Subcutaneous abdominal adipose tissue (tissue), 5 donors: ENCODE measurements at regions not wholly inside any gene's neighbourhood (a gene's known extent, or its start where the extent isn't known, plus 50 kb on each side); places are given as distances from the start of the nearest gene placed in this dataset.

ENCODE experiments used
- H3K27ac ChIP-seq: one replicate; pipeline ENCODE4 v1.7.0; 2013; ENCODE audit warnings: low read depth, mild to moderate bottlenecking, inconsistent platforms, low read length, moderate library complexity
- H3K27me3 ChIP-seq, 5 donors: one replicate each; pipeline ENCODE4 v1.7.0; 2013; ENCODE audit warnings: low read length in 5 of 5, inconsistent platforms in 1 of 5; ENCODE audit not compliant: control insufficient read depth in 5 of 5, insufficient read depth in 4 of 5
- H3K36me3 ChIP-seq, 5 donors: one replicate each; pipeline ENCODE4 v1.7.0; 2013; ENCODE audit warnings: low read length in 5 of 5; ENCODE audit not compliant: control insufficient read depth in 5 of 5, insufficient read depth in 5 of 5
- H3K4me1 ChIP-seq, 5 donors: one replicate each; pipeline ENCODE4 v1.7.0; 2013; ENCODE audit warnings: low read length in 5 of 5, mild to moderate bottlenecking in 3 of 5, moderate library complexity in 1 of 5; ENCODE audit not compliant: control insufficient read depth in 5 of 5, insufficient read depth in 5 of 5
- H3K4me3 ChIP-seq, 5 donors: one replicate each; pipeline ENCODE4 v1.7.0; 2013; ENCODE audit warnings: low read length in 5 of 5, low read depth in 1 of 5
- H3K9ac ChIP-seq, 5 donors: one replicate each; pipeline ENCODE4 v1.7.0; 2013; ENCODE audit warnings: low read length in 5 of 5, mild to moderate bottlenecking in 4 of 5, moderate library complexity in 3 of 5
- H3K9me3 ChIP-seq, 5 donors: one replicate each; pipeline ENCODE4 v1.7.0; 2013; ENCODE audit warnings: low read length in 5 of 5; ENCODE audit not compliant: control insufficient read depth in 5 of 5
- donor health status: healthy.
- donor health status: healthy.
- donor health status: healthy.
- donor health status: healthy.
- donor health status: healthy.

DNA sequence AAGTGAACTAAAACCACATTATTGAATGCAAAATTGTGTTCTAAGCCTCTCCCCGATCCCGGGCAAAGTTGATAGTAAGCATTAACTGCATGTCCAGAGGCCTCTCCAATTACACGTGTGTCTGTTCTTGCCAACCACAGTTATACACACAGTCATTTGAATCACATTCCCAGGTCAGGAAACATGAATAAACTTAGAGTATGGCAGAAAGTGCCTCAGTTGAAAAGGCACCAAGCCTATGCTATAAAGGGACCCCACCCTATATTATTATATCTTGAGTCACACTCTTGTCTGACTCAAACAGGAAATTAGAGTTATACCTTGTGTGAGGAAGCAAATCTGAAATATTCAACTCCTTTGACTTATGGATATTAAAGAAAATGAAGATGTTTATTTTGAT, 128.3 kb upstream of the STXBP6 start:
- Histone ChIP-seq H3K27ac (no peak overlapping the region), H3K9me3 (peaks cover 0 to 5% (median 0%) of the 10 kb centered on the region in 5 donors), H3K27me3 (no peaks in the 10 kb centered on the region), H3K4me3 (no peak overlapping the region), H3K9ac (no peak overlapping the region), H3K4me1 (peaks cover 0 to 10% (median 6%) of the 10 kb centered on the region in 5 donors), H3K36me3 (no peaks in the 10 kb centered on the region)

GRCh38 chr14:25150934-25151790, 101.2 kb upstream of the STXBP6 start:
- H3K4me1 ChIP-seq, result peaks cover 0 to 4% (median 0%) of the 10 kb centered on the region in 5 donors
- H3K9me3 ChIP-seq, result no peaks in the 10 kb centered on the region
- no peaks in the 10 kb centered on the region for H3K36me3 ChIP-seq
- H3K27ac ChIP-seq, result no peak overlapping the region
- H3K27me3 ChIP-seq, result no peaks in the 10 kb centered on the region
- H3K9ac ChIP-seq, result no peak overlapping the region
- no peak overlapping the region for H3K4me3 ChIP-seq

GRCh38 chr14:25150401-25150800, 100.5 kb upstream of the STXBP6 start:
- Histone ChIP-seq H3K27me3 (no peaks in the 10 kb centered on the region), H3K9me3 (no peaks in the 10 kb centered on the region), H3K36me3 (no peaks in the 10 kb centered on the region), H3K4me1 (peaks cover 0 to 4% (median 0%) of the 10 kb centered on the region in 5 donors), H3K27ac (no peak overlapping the region), H3K9ac (no peak overlapping the region), H3K4me3 (no peak overlapping the region)

GRCh38 chr14:25140411-25140810, 90.5 kb upstream of the STXBP6 start:
- Histone ChIP-seq H3K9ac (no peak overlapping the region), H3K27me3 (peaks cover 0 to 6% (median 2%) of the 10 kb centered on the region in 5 donors), H3K27ac (no peak overlapping the region), H3K4me3 (no peak overlapping the region), H3K36me3 (no peaks in the 10 kb centered on the region), H3K4me1 (no peaks in the 10 kb centered on the region), H3K9me3 (no peaks in the 10 kb centered on the region)

DNA sequence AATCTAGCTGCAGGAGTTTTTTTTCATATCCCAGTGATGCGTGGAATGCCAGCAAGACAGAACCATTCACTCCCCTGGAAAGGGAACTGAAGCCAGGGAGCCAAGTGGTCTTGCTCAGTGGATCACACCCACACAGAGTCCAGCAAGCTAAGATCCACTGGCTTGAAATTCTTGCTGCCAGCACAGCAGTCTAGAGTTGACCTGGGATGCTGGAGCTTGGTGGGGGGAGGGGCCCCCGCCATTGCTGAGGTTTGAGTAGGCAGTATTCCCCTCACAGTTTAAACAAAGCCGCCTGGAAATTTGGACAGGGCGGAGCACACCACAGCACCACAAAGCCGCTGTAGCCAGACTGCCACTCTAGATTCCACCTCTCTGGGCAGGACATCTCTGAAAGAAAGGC, 86.9 kb upstream of the STXBP6 start:
- Histone ChIP-seq H3K27me3 (peaks cover 0 to 22% (median 11%) of the 10 kb centered on the region in 5 donors), H3K4me1 (peaks cover 0 to 6% (median 4%) of the 10 kb centered on the region in 5 donors), H3K9me3 (no peaks in the 10 kb centered on the region)

GRCh38 chr14:25134184-25134583, 84.2 kb upstream of the STXBP6 start:
- H3K36me3 ChIP-seq, result no peaks in the 10 kb centered on the region
- H3K27me3 ChIP-seq, result peaks cover 3 to 22% (median 11%) of the 10 kb centered on the region in 5 donors
- no peak overlapping the region for H3K4me3 ChIP-seq
- no peaks in the 10 kb centered on the region for H3K9me3 ChIP-seq
- no peak overlapping the region for H3K9ac ChIP-seq
- H3K27ac ChIP-seq, result no peak overlapping the region
- H3K4me1 ChIP-seq, result peaks cover 0 to 6% (median 4%) of the 10 kb centered on the region in 5 donors

More for the DNA sequence above, 86.9 kb upstream of the STXBP6 start:
- Histone ChIP-seq H3K4me3 (no peak overlapping the region), H3K27ac (no peak overlapping the region), H3K9ac (no peak overlapping the region), H3K36me3 (no peaks in the 10 kb centered on the region)

DNA sequence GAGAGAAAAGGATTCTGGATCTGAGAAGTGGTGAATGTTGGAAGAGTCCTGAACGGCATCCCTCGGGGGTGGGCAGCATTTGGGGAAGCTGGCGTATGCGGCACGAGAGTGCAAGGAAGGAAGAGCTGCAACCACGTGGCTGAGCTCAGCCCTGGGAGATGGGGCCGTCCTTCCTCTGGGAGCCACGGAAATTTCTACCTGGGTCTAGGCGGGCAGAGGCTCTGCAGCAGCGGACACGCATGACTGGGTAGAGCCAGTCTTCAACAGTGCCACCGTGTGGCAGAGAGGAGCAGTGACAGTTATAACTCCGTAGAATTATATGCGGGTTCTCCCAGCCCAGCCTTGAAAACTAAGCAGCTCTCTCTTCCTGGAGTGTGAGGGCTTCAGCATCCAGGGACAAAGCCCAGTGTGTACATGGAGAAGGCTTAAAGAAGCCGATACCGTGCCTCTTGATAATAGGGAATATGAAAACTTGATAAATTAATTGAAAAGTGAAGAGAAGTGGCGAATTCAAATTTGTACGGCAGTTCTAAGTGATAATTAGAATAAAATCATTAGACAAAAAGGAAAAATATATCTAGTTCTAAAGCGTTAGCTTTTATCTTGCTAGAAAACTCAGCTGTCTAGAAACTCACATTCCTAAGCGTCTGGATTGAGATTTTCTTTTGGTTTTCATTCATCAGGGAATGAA, 82.9 kb upstream of the STXBP6 start:
- Histone ChIP-seq H3K4me1 (peaks cover 0 to 6% (median 4%) of the 10 kb centered on the region in 5 donors), H3K4me3 (peak overlapping the region in 3 of 5 donors; percentile 32 to 36 (median 33)), H3K36me3 (no peaks in the 10 kb centered on the region), H3K27me3 (peaks cover 3 to 22% (median 11%) of the 10 kb centered on the region in 5 donors), H3K27ac (no peak overlapping the region), H3K9me3 (no peaks in the 10 kb centered on the region), H3K9ac (no peak overlapping the region)

- Histone ChIP-seq H3K4me3 (no peak overlapping the region), H3K9ac (no peak overlapping the region), H3K9me3 (no peaks in the 10 kb centered on the region), H3K4me1 (peaks cover 0 to 6% (median 4%) of the 10 kb centered on the region in 5 donors), H3K27ac (no peak overlapping the region), H3K27me3 (peaks cover 3 to 22% (median 11%) of the 10 kb centered on the region in 5 donors), H3K36me3 (no peaks in the 10 kb centered on the region)
These were observed 82.1 kb upstream of the STXBP6 start for GRCh38 chr14:25132094-25132493.

- H3K27ac ChIP-seq, result no peak overlapping the region
- H3K9me3 ChIP-seq, result no peaks in the 10 kb centered on the region
- H3K9ac ChIP-seq, result no peak overlapping the region
- no peaks in the 10 kb centered on the region for H3K36me3 ChIP-seq
- H3K4me1 ChIP-seq, result no peaks in the 10 kb centered on the region
- peaks cover 0 to 2% (median 0%) of the 10 kb centered on the region in 5 donors for H3K27me3 ChIP-seq
- no peak overlapping the region for H3K4me3 ChIP-seq
These were observed 72.9 kb upstream of the STXBP6 start for GRCh38 chr14:25122843-25123242.

DNA sequence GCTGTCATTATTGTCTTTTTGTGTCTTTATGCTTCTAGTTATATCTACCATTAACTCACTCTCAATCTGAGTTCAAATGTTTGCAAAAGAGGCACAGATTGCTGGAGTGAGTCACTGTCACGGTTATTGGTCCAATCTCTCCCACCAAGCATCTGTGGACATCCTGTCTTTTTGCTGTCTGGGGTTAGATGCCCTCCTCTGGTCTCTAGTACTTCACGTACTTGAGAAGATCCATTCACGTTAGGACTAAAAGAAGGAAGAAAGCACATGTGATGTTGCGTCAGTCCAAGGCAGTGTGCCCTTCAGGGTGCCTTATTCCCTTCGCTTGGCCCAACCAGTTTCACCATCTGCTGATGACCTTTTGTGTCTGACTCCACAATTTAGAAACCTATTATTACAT, 72.3 kb upstream of the STXBP6 start:
- H3K9ac ChIP-seq, result no peak overlapping the region
- H3K27ac ChIP-seq, result no peak overlapping the region
- no peaks in the 10 kb centered on the region for H3K9me3 ChIP-seq
- H3K4me3 ChIP-seq, result no peak overlapping the region
- H3K36me3 ChIP-seq, result no peaks in the 10 kb centered on the region
- peaks cover 0 to 2% (median 0%) of the 10 kb centered on the region in 5 donors for H3K27me3 ChIP-seq
- no peaks in the 10 kb centered on the region for H3K4me1 ChIP-seq
